Endothelial cell of umbilical vein (primary cell): ENCODE measurements at regions not wholly inside any gene's neighbourhood (a gene's known extent, or its start where the extent isn't known, plus 50 kb on each side); places are given as distances from the start of the nearest gene placed in this dataset.

Experiments
- BruUV-seq: library from RNA; stranded (reverse); fragments of 400-500 nt; replicated peaks from 2 replicates; lab custom pipeline; 2021; lab: Mats Ljungman, UMichigan
- CTCF ChIA-PET: fragments of 300-600, 350-600 bp; sonication (Branson Sonifier 250); formaldehyde crosslinking; loops from one replicate; lab custom pipeline; 2021; ENCODE audit warnings: antibody characterized with exemption, inconsistent platforms; lab: Charles Lee
- POLR2A ChIA-PET: fragments of 300-600, 350-600 bp; sonication (Branson Sonifier 250); formaldehyde crosslinking; loops from one replicate; lab custom pipeline; 2021; ENCODE audit warnings: antibody characterized with exemption, inconsistent platforms; lab: Charles Lee
- DNase-seq: peaks from one replicate; pipeline ENCODE4 v3.0.0-alpha.2; 2011; ENCODE audit warnings: low read depth, low spot score
- FAIRE-seq: peaks from 2 replicates; lab custom pipeline; 2011; peaks lifted over from hg19 to GRCh38; lab: Jason Lieb, UNC
- H2AFZ ChIP-seq: 2 replicates; pipeline ENCODE4 v1.6.0; 2012; ENCODE audit warnings: low read depth, low read length, control low read depth, inconsistent platforms
- H3K27ac ChIP-seq: 2 replicates; pipeline ENCODE4 v1.5.1; 2011; ENCODE audit warnings: low read depth, mild to moderate bottlenecking, control low read depth, low read length, moderate library complexity; ENCODE audit not compliant: insufficient read depth
- H3K27me3 ChIP-seq, 2 experiments: 2 replicates each; pipeline versions ENCODE4 v1.6.0 to v1.6.1; 2011; ENCODE audit warnings: low read length in 2 of 2, mixed read lengths in 1 of 2; ENCODE audit not compliant: control insufficient read depth in 2 of 2, insufficient read depth in 2 of 2
- H3K36me3 ChIP-seq, 2 experiments: 2 replicates in 1 of 2; 3 replicates in 1 of 2; pipeline ENCODE4 v1.5.1; 2011; ENCODE audit warnings: low read length in 2 of 2, mild to moderate bottlenecking in 1 of 2, moderate library complexity in 1 of 2; ENCODE audit not compliant: control insufficient read depth in 2 of 2, insufficient read depth in 2 of 2; ENCODE audit errors: extremely low read depth in 1 of 2
- H3K4me1 ChIP-seq: 3 replicates; pipeline ENCODE4 v1.5.1; 2011; ENCODE audit warnings: mild to moderate bottlenecking, low read length; ENCODE audit not compliant: control insufficient read depth, insufficient read depth; ENCODE audit errors: extremely low read depth
- H3K4me2 ChIP-seq: 2 replicates; pipeline ENCODE4 v1.6.1; 2011; ENCODE audit warnings: low read length, control low read depth, mixed read lengths; ENCODE audit not compliant: insufficient read depth
- H3K4me3 ChIP-seq, 3 experiments: fragments of 200-600 bp in 1 of 3; sonication (generic), shearing (Covaris generic) in 1 of 3; replicated peaks in 1 of 3; 2 replicates each; pipeline ENCODE4 v1.5.1; 2011 to 2016; ENCODE audit warnings: control low read depth in 3 of 3, low read length in 3 of 3, mild to moderate bottlenecking in 2 of 3, inconsistent platforms in 1 of 3, low read depth in 1 of 3, moderate library complexity in 1 of 3; ENCODE audit not compliant: insufficient read depth in 1 of 3
- H3K79me2 ChIP-seq: 2 replicates; pipeline ENCODE4 v1.6.0; 2012; ENCODE audit warnings: low read length, inconsistent platforms; ENCODE audit not compliant: control insufficient read depth, insufficient read depth
- H3K9ac ChIP-seq: replicated peaks from 2 replicates; pipeline ENCODE3; 2011; ENCODE audit warnings: low read length, control low read depth; ENCODE audit not compliant: insufficient read depth; ENCODE audit errors: extremely low read depth
- H3K9me1 ChIP-seq: replicated peaks from 3 replicates; pipeline ENCODE4 v1.6.0; 2011; ENCODE audit warnings: mild to moderate bottlenecking, low read length; ENCODE audit not compliant: control insufficient read depth, insufficient read depth; ENCODE audit errors: extremely low read depth
- H3K9me3 ChIP-seq: replicated peaks from 2 replicates; pipeline ENCODE4 v1.5.1; 2012; ENCODE audit warnings: low read length, inconsistent platforms; ENCODE audit not compliant: control insufficient read depth, insufficient read depth
- H4K20me1 ChIP-seq: replicated peaks from 2 replicates; pipeline ENCODE3; 2011; ENCODE audit warnings: mild to moderate bottlenecking, low read length; ENCODE audit not compliant: control insufficient read depth, insufficient read depth; ENCODE audit errors: extremely low read depth
- CTCF ChIP-seq, 2 donors: IDR thresholded peaks; 1 replicate in 1 of 2; 2 replicates in 1 of 2; pipeline ENCODE4 v1.5.1; 2011; ENCODE audit warnings: low read length in 2 of 2, mild to moderate bottlenecking in 2 of 2, moderate library complexity in 2 of 2, control low read depth in 1 of 2, inconsistent platforms in 1 of 2, low read depth in 1 of 2; ENCODE audit not compliant: insufficient read depth in 1 of 2; ENCODE audit errors: extremely low read depth in 1 of 2
- EZH2 ChIP-seq: IDR thresholded peaks from 2 replicates; pipeline ENCODE4 v1.6.1; 2012; ENCODE audit warnings: borderline replicate concordance, low read depth, mild to moderate bottlenecking, moderate library complexity, low read length, inconsistent platforms; ENCODE audit not compliant: severe bottlenecking
- FOS ChIP-seq: IDR thresholded peaks from 2 replicates; pipeline ENCODE4 v1.6.1; 2011; ENCODE audit warnings: mild to moderate bottlenecking, low read length, moderate library complexity, borderline replicate concordance; ENCODE audit not compliant: insufficient read depth
- GATA2 ChIP-seq: IDR thresholded peaks from 2 replicates; pipeline ENCODE4 v1.7.0; 2011; ENCODE audit warnings: low read depth, mild to moderate bottlenecking, moderate library complexity, mixed read lengths, low read length; ENCODE audit not compliant: insufficient read length, insufficient read depth
- JUN ChIP-seq: IDR thresholded peaks from 2 replicates; pipeline ENCODE4 v1.6.1; 2011; ENCODE audit warnings: borderline replicate concordance, low read depth; ENCODE audit not compliant: insufficient read length, insufficient read depth
- MAX ChIP-seq: IDR thresholded peaks from 2 replicates; pipeline ENCODE4 v1.6.1; 2011; ENCODE audit not compliant: insufficient read depth, insufficient read length
- MYC ChIP-seq: IDR thresholded peaks from one replicate; pipeline ENCODE4 v1.6.1; 2011; ENCODE audit warnings: mild to moderate bottlenecking, low read depth, low read length
- POLR2A ChIP-seq: IDR thresholded peaks from 2 replicates; pipeline ENCODE4 v1.6.1; 2012; ENCODE audit warnings: low read depth, mild to moderate bottlenecking, control low read depth, low read length
- POLR2AphosphoS5 ChIP-seq: IDR thresholded peaks from 2 replicates; pipeline ENCODE4 v1.6.1; 2012; ENCODE audit warnings: low read depth, mild to moderate bottlenecking, control low read depth, low read length, moderate library complexity; ENCODE audit not compliant: insufficient read depth
- dilution Hi-C: fragments of 300-500 bp; cut with MboI; formaldehyde crosslinking; loops from one replicate; pipeline ENCODE4 v1.15.0; 2019; ENCODE audit warnings: low sequenced_read_pairs; ENCODE audit not compliant: extremely low pct_ligation_motif_present
- intact Hi-C: fragments of 100-400 bp; cut with micrococcal nuclease; formaldehyde crosslinking; loops from one replicate; pipeline ENCODE4 v1.10.0; 2022

GRCh38 chr1:143699731-143700130 lies 272.1 kb downstream of the FAM72C start:
- no peaks in the 10 kb centered on the region for H3K79me2 ChIP-seq
- H3K4me3 ChIP-seq, result no peak overlapping the region
- no peaks in the 10 kb centered on the region for H3K4me1 ChIP-seq
- no peak overlapping the region for H3K9ac ChIP-seq
- intact Hi-C loops, result no loop called here
- H3K9me3 ChIP-seq, result no peaks in the 10 kb centered on the region
- DNase-seq (no peak), FAIRE-seq (peak; percentile 44)
- dilution Hi-C loops, result no loop called here
- H3K9me1 ChIP-seq, result no peaks in the 10 kb centered on the region
- ChIA-PET POLR2A (no interaction called here), CTCF (no interaction called here)
- H3K4me2 ChIP-seq, result no peak overlapping the region
- peaks cover 11 to 13% of the 10 kb centered on the region in 2 experiments for H3K27me3 ChIP-seq
- H3K27ac ChIP-seq, result no peak overlapping the region
- no TSS peak for BruUV-seq
- no peaks in the 10 kb centered on the region for H3K36me3 ChIP-seq
- no peak overlapping the region for H2AFZ ChIP-seq
- TF ChIP-seq FOS (no peak), MAX (no peak)
- H4K20me1 ChIP-seq, result no peaks in the 10 kb centered on the region

GRCh38 chr1:143699115-143699514 lies 272.7 kb downstream of the FAM72C start:
- intact Hi-C loops (no loop called here), dilution Hi-C loops (no loop called here)
- H3K9me3 ChIP-seq, result no peaks in the 10 kb centered on the region
- no peak overlapping the region for H3K4me2 ChIP-seq
- no peak overlapping the region for H3K9ac ChIP-seq
- H3K27ac ChIP-seq, result no peak overlapping the region
- H4K20me1 ChIP-seq, result no peaks in the 10 kb centered on the region
- no peaks in the 10 kb centered on the region for H3K79me2 ChIP-seq
- ChIA-PET POLR2A (no interaction called here), CTCF (no interaction called here)
- H3K4me1 ChIP-seq, result no peaks in the 10 kb centered on the region
- H3K36me3 ChIP-seq, result no peaks in the 10 kb centered on the region
- BruUV-seq, result no TSS peak
- FAIRE-seq (no peak), DNase-seq (no peak)
- no peak overlapping the region for H3K4me3 ChIP-seq
- no peak for TF ChIP-seq POLR2A
- TF ChIP-seq JUN, result no peak
- TF ChIP-seq MYC, result no peak
- no peak for TF ChIP-seq GATA2
- no peak for TF ChIP-seq CTCF (IDR thresholded peaks at IDR 0.05; ENCODE audit: extremely low read depth in 1 of 2, insufficient read depth in 1 of 2, low read depth in 1 of 2, low read length in 2 of 2)
- no peak for TF ChIP-seq FOS
- TF ChIP-seq EZH2, result no peak
- no peak for TF ChIP-seq POLR2AphosphoS5
- no peak for TF ChIP-seq MAX
- peaks cover 11 to 13% of the 10 kb centered on the region in 2 experiments for H3K27me3 ChIP-seq
- H2AFZ ChIP-seq, result no peak overlapping the region
- no peaks in the 10 kb centered on the region for H3K9me1 ChIP-seq
